ENCODE measurements at regions not wholly inside any gene's neighbourhood (a gene's known extent, or its start where the extent isn't known, plus 50 kb on each side); places are given as distances from the start of the nearest gene placed in this dataset.
"Not testable (repeated sequence)": the region's sequence is repeated elsewhere in the genome, so short reads cannot be mapped to it uniquely, and the experiment has no call there.

DNA sequence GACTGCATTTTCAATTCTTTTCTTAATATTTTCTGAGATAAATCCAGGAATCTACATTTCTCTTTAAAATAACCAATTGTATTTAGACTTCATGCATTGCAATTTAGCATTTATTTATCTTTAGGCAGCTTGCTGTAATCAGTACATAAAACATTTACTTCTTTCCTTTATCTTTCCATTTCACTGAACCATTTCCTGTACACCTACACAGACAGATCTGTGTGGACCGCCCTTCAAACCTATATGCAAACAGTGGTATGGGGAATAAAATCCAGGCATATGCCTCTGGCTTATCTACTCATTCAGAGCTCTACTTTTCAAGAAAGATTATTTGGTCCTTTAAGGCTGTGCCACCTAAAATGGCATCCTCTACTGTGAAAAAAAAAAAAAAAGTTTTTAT, 640.0 kb downstream of the MAT2B start:
- DNase-seq: no peak

- DNase-seq: no peak
Observed at GRCh38 chr5:164146223-164146622, 640.8 kb downstream of the MAT2B start.

- DNase-seq: no peak
Observed at GRCh38 chr5:164148292-164148691, 642.9 kb downstream of the MAT2B start.

DNA sequence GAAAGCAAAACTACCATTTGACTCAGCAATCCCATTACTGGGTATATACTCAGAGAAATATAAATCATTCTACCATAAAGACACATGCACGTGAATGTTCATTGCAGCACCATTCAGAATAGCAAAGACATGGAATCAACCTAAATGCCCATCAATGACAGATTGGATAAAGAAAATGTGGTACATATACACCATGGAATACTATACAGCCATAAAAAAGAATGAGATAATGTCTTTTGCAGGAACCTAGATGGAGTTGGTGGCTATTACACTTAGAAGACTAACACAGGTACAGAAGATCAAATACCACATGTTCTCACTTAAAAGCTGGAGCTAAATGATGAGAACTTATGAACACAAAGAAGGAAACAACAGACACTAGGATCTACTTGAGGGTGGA, 647.1 kb downstream of the MAT2B start:
- not testable (repeated sequence) for DNase-seq

- no peak for DNase-seq
Observed at GRCh38 chr5:164153469-164154172, 648.2 kb downstream of the MAT2B start.

DNA sequence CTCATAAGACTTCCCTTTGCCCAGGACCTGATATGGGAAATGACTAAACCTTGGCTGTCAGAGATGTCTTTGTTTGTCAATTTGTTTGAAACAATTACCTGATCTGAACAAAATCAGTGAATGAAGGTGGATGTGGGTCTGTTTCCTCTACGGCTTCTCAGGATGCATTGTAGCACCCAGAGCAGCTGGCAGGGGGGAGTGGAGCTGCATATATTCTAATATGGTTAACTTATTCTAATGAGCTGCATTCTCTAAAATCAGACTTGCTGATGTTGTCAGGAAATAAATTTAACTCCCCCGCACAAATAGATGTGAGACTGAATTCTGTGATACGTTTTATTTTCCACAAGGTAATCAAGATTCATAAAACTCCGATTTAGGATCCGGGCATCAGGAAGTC, 665.4 kb downstream of the MAT2B start:
- no peak for DNase-seq

GRCh38 chr5:164175083-164175482, 669.7 kb downstream of the MAT2B start:
- DNase-seq: no peak

GRCh38 chr5:164179406-164179805, 674.0 kb downstream of the MAT2B start:
- DNase-seq: no peak

DNA sequence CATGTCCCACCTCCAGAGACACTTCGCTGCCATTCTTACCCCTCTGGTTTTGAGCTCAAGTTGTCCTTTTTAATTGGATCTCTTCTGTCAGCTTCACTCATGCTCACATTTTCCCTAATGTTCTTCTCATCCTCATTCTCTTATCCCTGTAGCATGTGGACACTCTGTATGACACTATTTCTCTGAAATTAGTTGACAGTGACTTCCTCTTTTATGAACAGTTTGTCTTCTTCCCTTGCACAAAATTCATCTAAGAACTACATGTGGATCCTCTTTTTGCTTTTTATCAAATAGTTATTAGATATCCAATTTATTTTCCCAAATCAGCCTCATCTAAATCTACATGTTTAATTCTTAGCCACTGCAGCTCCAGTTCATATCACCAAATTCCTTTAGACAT, 676.2 kb downstream of the MAT2B start:
- no peak for DNase-seq

DNA sequence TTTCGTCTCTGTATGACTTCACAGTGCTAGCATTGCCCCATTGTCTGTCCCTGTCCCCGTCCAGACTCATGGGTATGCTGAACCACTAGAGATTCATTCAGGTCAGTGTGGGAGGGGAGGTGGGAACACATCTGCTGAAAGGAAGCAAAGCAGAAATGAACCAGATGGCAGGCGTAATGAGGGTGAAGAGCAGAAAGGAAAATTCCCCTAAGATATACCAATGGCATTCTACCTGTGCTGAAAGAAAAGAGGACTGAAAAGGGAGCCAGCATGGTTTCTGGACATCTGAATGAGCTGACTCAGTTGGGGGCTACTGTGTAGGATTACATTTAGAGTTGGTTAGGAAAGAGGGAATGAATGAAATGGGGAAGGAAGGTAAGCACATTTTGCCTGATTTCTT, 678.7 kb downstream of the MAT2B start:
- no peak for DNase-seq

DNA sequence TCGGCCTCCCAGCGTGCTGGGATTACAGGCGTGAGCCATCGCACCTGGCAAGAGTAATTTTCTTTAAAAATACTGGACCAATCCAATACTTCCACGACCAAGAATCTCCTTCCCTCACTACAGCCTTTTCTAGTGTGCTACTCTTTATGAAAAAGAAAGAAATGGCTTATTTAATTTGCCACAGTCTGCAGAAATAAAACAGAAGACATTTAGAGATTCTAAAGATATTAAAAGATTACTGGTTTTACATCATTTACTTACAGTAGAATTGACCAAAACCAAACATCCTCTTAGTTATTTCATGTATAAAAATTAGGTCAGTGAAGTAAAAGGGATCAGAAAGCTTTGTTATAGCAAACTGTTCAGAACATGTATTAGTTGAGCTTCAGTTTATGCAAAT, 679.6 kb downstream of the MAT2B start:
- DNase-seq: no peak

DNA sequence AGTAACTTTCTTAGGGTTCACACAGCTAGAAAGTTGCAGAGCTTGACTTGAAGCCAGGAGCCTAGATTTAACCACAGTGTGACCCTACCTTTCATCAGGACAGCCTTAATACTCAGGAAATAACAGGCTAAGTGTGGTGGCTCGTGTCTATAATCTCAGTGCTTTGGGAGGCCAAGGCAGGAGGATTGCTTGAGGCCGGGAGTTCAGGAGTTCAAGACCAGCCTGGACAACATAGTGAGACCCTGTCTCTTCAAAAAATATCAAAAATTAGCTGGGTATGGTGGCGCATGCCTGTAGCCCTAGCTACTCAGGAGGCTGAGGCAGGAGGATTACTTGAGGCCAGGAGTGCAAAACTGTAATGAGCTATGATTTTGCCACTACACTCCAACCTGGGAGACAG, 681.1 kb downstream of the MAT2B start:
- DNase-seq: no peak

DNA sequence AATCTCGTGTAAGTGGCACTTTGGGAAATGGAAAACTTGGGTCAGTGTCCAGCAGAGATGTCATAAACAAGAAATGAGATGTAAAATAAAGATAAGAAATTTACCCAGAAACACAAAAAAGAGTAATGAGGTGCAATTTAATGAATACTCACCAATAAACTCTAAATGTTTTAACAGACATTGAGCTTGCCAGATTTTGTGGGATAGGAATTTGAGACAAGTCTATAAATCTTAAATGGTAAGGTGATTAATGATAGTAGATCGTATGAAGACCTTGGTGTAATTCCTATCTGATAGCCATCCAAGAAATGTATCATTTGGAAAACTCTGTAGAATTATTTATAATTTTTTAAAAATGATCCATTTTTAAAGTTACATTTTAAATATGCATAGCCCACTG, 682.4 kb downstream of the MAT2B start:
- DNase-seq: no peak

DNA sequence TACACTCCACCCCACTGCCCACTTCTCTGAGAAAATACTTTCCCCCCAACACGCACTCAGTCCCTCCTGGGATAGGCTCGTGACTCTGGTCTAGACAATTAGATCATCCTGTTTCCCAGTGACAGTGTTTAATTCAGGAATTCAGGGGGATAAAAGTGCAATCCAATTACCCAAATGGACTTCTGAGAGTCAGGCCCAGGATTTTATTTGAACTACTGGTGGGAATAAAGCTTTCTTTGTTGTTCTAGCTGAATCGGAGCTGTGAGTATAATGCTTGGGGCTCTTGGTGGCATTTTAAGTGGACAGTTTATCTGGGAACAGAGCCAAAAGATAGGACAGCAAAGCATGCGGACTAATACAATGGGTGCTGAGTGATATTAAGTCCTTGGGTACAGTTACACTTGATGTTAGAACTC, 683.3 kb downstream of the MAT2B start:
- DNase-seq: no peak

GRCh38 chr5:164191240-164191639, 685.8 kb downstream of the MAT2B start:
- DNase-seq: no peak

GRCh38 chr5:164202338-164202737, 696.9 kb downstream of the MAT2B start:
- no peak for DNase-seq

GRCh38 chr5:164203581-164204225, 698.3 kb downstream of the MAT2B start:
- no peak for DNase-seq

DNA sequence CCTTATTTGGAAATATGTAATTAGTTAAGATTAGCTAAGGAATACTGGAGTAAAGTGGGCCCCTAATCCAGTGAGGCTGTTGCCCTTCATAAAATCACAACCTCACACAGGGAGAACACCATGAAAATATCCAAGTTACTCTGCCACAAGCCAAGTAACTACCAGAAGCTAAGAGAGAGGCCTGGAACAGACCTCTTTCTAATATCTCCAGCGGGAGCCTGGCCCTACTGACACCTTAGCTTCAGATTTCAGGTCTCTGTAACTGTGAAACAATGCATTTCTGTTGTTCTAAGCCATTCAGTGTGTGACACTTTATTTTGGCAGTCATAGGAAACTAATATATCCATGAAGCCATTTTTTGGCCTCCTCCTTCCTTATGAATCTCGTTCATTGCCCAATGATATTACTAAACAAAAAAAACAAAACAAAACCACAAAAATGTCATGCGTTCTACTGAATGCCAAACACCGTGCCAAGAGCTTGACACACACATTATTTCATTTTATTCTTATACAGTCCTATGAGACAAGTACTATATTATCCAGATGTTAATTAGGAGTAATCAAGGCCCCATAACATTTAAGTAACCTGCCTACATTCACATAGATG, 699.0 kb downstream of the MAT2B start:
- DNase-seq: no peak

GRCh38 chr5:164206196-164206595, 700.8 kb downstream of the MAT2B start:
- DNase-seq: no peak

- DNase-seq: no peak
Observed at GRCh38 chr5:164207646-164208045, 702.2 kb downstream of the MAT2B start.

DNA sequence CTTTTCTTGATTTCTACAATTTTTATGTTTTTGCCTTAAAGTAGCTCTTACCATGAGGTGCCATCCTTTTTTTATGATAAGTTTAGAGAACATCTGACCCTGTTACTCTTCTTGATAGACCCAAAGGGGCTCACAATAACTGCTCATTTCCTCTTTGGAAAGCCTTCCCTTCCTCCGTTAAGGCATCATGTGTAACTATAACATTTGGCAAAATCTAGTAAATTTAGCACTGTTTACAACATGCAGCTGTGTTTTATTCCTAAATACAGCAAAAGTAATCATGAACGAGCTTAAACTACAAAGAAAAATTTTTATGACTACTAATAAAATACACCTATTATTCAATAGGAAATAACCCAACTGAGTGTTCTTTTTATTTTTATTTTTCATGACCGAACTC, 705.1 kb downstream of the MAT2B start:
- DNase-seq: no peak

- no peak for DNase-seq
Observed at GRCh38 chr5:164214698-164215097, 709.3 kb downstream of the MAT2B start.

DNA sequence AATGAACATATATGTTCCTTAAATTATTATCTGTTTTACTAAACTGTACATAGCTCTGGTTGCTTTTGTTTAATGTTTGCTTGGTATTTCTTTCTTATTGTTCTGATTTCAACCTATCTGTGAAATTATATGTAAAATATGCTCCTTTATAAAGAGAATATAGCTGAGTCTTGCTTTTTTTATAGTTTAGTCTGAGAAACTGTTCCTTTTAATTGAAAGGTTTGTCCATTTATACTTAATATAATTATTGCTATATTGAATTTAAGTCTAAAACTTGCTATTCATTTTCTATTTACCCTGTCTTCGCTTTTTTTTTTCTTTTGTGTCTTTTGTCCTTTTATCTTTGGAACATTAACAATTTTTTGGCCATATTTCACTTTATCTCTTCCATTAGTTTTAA, 712.0 kb downstream of the MAT2B start:
- DNase-seq: no peak

DNA sequence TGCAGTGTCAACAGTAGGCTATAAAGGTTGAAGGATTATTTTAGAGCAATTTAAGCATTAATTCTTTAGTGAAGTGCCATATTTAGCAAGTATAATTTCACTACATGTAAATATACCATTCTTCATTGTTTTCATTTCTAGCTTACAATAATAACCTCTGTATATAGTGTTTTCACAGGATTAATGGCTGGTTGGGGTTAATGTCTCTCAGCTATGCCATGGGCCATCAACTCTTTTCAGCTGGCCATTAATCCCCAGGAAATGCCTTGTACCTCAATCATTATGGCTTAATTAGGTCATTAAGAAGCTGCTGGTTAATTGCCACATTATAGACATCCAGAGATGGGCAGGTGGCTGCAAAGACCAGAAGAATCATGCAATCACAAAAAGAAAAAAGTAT, 715.1 kb downstream of the MAT2B start:
- no peak for DNase-seq

DNA sequence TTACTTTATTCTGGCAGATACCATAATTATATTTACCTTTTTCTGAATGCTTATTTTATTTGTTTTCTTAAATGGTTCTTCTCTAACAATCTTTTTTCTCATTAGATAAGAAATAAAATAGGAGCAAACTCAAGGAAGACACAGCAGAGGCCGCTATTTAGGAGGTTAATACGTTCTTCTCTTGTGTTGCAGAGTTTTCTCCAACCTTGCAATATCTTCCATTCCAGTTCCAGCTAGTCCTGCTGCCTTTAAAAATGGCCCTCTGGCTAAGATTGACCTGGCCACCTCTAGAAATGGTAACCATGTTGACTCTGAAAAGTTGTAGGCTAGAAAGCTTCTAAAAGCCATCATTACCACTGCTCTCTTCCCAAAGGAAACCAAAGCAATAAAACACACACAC, 718.8 kb downstream of the MAT2B start:
- no peak for DNase-seq

All from bone marrow (tissue), 2 donors.